ENCODE measurements at regions not wholly inside any gene's neighbourhood (a gene's known extent, or its start where the extent isn't known, plus 50 kb on each side); places are given as distances from the start of the nearest gene placed in this dataset.

DNA sequence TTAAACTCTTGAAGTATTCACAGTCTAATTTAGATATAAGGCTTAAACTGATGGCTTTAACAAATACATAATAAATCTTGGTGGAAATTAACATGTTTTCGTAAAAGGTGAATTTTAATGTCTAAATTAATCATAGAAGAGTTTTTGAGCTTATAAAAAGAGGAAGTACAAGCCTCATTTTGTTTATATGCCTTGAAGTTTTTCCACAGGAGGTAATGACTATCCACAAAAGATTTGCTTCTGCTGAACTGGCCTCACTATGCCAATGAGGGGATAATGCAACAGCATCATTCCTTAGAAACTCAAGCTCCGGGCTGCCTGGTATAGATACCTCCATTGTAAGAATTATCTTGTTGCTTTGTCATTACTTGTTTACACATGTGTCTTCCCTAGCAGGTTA lies 175.6 kb downstream of the DUSP6 start:
- H3K79me2 ChIP-seq (ENCODE audit: insufficient read depth, low read depth, low read length): no peaks in the 10 kb centered on the region
- no peak overlapping the region for H2AFZ ChIP-seq (ENCODE audit: low read length)
- no peaks in the 10 kb centered on the region for H3K4me1 ChIP-seq (ENCODE audit: insufficient read depth, low read length, poor library complexity, severe bottlenecking)
- H3K4me2 ChIP-seq (ENCODE audit: low read length): no peak overlapping the region
- H3K9me3 ChIP-seq (ENCODE audit: low read length): no peaks in the 10 kb centered on the region
- intact Hi-C loops (cut with micrococcal nuclease; ENCODE audit: unreplicated experiment): no loop called here
- no peak overlapping the region for H3K4me3 ChIP-seq (ENCODE audit: low read depth, low read length, poor library complexity, severe bottlenecking)
- H3K9me2 ChIP-seq (ENCODE audit: insufficient read depth, low read length): no peaks in the 10 kb centered on the region
- POLR2A ChIA-PET: interaction anchor here (0.7 kb wide), 1 partner anchor 46 kb away, joined by 5 read pairs; no protein-coding TSS in a partner anchor
- CTCF ChIA-PET (ENCODE audit: unreplicated experiment): no interaction called here
- H3K36me3 ChIP-seq (ENCODE audit: insufficient read depth, low read length): no peaks in the 10 kb centered on the region
- DNase-seq (ENCODE audit: low spot score): no peak
- no TSS peak for BruUV-seq (replicated peaks)
- no peaks in the 10 kb centered on the region for H4K20me1 ChIP-seq (ENCODE audit: insufficient read depth, low read length)
- H3K27ac ChIP-seq (ENCODE audit: low read depth, low read length, poor library complexity, severe bottlenecking): no peak overlapping the region
- TF ChIP-seq, protein P1, sequence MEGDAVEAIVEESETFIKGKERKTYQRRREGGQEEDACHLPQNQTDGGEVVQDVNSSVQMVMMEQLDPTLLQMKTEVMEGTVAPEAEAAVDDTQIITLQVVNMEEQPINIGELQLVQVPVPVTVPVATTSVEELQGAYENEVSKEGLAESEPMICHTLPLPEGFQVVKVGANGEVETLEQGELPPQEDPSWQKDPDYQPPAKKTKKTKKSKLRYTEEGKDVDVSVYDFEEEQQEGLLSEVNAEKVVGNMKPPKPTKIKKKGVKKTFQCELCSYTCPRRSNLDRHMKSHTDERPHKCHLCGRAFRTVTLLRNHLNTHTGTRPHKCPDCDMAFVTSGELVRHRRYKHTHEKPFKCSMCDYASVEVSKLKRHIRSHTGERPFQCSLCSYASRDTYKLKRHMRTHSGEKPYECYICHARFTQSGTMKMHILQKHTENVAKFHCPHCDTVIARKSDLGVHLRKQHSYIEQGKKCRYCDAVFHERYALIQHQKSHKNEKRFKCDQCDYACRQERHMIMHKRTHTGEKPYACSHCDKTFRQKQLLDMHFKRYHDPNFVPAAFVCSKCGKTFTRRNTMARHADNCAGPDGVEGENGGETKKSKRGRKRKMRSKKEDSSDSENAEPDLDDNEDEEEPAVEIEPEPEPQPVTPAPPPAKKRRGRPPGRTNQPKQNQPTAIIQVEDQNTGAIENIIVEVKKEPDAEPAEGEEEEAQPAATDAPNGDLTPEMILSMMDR (conservative IDR thresholded peaks at IDR 0.05; ENCODE audit: low read length): no peak
- no peak for TF ChIP-seq EZH2phosphoT487 (IDR thresholded peaks at IDR 0.05; ENCODE audit: borderline replicate concordance, low read depth, low read length)

DNA sequence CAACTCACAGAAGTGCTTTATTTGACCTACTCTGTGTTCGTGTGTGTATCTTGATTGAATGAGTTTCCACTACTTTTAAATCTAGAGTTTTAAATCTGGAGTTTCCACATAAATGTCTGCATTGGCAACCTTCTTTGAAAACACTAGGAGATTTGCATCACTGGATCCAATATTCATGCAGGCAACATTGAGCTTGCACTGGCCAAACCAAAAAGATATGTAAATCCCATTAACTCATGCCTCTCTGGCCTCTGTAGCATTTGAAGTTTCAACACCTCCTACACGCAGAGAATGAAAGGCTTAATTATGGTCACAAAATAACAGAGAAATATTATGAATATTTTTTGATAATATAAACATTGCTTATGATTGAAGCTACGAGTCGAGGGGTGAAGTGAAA lies 178.6 kb downstream of the DUSP6 start:
- Histone ChIP-seq H3K79me2 (ENCODE audit: insufficient read depth, low read depth, low read length) (no peaks in the 10 kb centered on the region), H3K4me1 (ENCODE audit: insufficient read depth, low read length, poor library complexity, severe bottlenecking) (no peaks in the 10 kb centered on the region), H3K9me3 (ENCODE audit: low read length) (no peaks in the 10 kb centered on the region), H2AFZ (ENCODE audit: low read length) (no peak overlapping the region), H3K9me2 (ENCODE audit: insufficient read depth, low read length) (no peaks in the 10 kb centered on the region), H3K4me2 (ENCODE audit: low read length) (no peak overlapping the region), H3K36me3 (ENCODE audit: insufficient read depth, low read length) (no peaks in the 10 kb centered on the region), H3K27ac (ENCODE audit: low read depth, low read length, poor library complexity, severe bottlenecking) (no peak overlapping the region), H3K4me3 (ENCODE audit: low read depth, low read length, poor library complexity, severe bottlenecking) (no peak overlapping the region), H4K20me1 (ENCODE audit: insufficient read depth, low read length) (no peaks in the 10 kb centered on the region)
- no peak for DNase-seq (ENCODE audit: low spot score)
- TF ChIP-seq, protein P1 (conservative IDR thresholded peaks at IDR 0.05; ENCODE audit: low read length): no peak
- TF ChIP-seq EZH2phosphoT487 (IDR thresholded peaks at IDR 0.05; ENCODE audit: borderline replicate concordance, low read depth, low read length): no peak
- ChIA-PET POLR2A (interaction anchor here (1.1 kb wide), 1 partner anchor 54 kb away, joined by 3 read pairs; no protein-coding TSS in a partner anchor), CTCF (ENCODE audit: unreplicated experiment) (no interaction called here)
- intact Hi-C loops (cut with micrococcal nuclease; ENCODE audit: unreplicated experiment): no loop called here
- BruUV-seq (replicated peaks): no TSS peak

GRCh38 chr12:89173096-89173495 lies 179.2 kb downstream of the DUSP6 start:
- Histone ChIP-seq H4K20me1 (ENCODE audit: insufficient read depth, low read length) (no peaks in the 10 kb centered on the region), H3K27ac (ENCODE audit: low read depth, low read length, poor library complexity, severe bottlenecking) (no peak overlapping the region), H3K36me3 (ENCODE audit: insufficient read depth, low read length) (no peaks in the 10 kb centered on the region), H3K4me1 (ENCODE audit: insufficient read depth, low read length, poor library complexity, severe bottlenecking) (no peaks in the 10 kb centered on the region), H3K4me3 (ENCODE audit: low read depth, low read length, poor library complexity, severe bottlenecking) (no peak overlapping the region), H2AFZ (ENCODE audit: low read length) (no peak overlapping the region), H3K4me2 (ENCODE audit: low read length) (no peak overlapping the region), H3K79me2 (ENCODE audit: insufficient read depth, low read depth, low read length) (no peaks in the 10 kb centered on the region), H3K9me2 (ENCODE audit: insufficient read depth, low read length) (no peaks in the 10 kb centered on the region), H3K9me3 (ENCODE audit: low read length) (no peaks in the 10 kb centered on the region)
- TF ChIP-seq EZH2phosphoT487 (IDR thresholded peaks at IDR 0.05; ENCODE audit: borderline replicate concordance, low read depth, low read length): no peak
- TF ChIP-seq, protein P1 (conservative IDR thresholded peaks at IDR 0.05; ENCODE audit: low read length): no peak
- intact Hi-C loops (cut with micrococcal nuclease; ENCODE audit: unreplicated experiment): no loop called here
- CTCF ChIA-PET (ENCODE audit: unreplicated experiment): no interaction called here
- DNase-seq (ENCODE audit: low spot score): no peak
- POLR2A ChIA-PET: interaction anchor here (0.6 to 1.1 kb wide), 2 partner anchors 11 to 54 kb away, joined by 3 read pairs; no protein-coding TSS in a partner anchor
- BruUV-seq (replicated peaks): no TSS peak
